K562 (cell line): ENCODE measurements at regions not wholly inside any gene's neighbourhood (a gene's known extent, or its start where the extent isn't known, plus 50 kb on each side); places are given as distances from the start of the nearest gene placed in this dataset.

Source experiments
- ATAC-seq: fragments of 200-7000 bp; cut with Tn5 transposase; 3 replicates; pipeline ENCODE4 v1.9.1; 2020; ENCODE audit warnings: moderate library complexity
- BruUV-seq: library from RNA; stranded (reverse); fragments of 400-500 nt; replicated peaks from 2 replicates; lab custom pipeline; 2021; lab: Mats Ljungman, UMichigan
- CTCF ChIA-PET: fragments of 300-600 bp; formaldehyde crosslinking; extraction: SDS; loops from one replicate; lab custom pipeline; 2021; ENCODE audit warnings: low intra/inter-chr PET ratio; lab: Yijun Ruan, JAX
- POLR2A ChIA-PET: fragments of 300-600, 350-650 bp; sonication (Branson Sonifier 250); formaldehyde crosslinking; extraction: SDS; loops from one replicate; lab custom pipeline; 2021; ENCODE audit warnings: antibody characterized with exemption, inconsistent platforms; lab: Yijun Ruan, JAX
- DNase-seq, 4 experiments: peaks; one replicate each; pipeline versions ENCODE4 v3.0.0 to v3.0.0-alpha.2; 2011 to 2018; ENCODE audit warnings: low spot score in 3 of 4, mixed read lengths in 3 of 4; ENCODE audit errors: extremely low read depth in 1 of 4
- FAIRE-seq: peaks from 2 replicates; lab custom pipeline; 2011; peaks lifted over from hg19 to GRCh38; lab: Jason Lieb, UNC
- H2AFZ ChIP-seq: 2 replicates; pipeline ENCODE4 v1.6.0; 2011; ENCODE audit warnings: low read depth, low read length, control low read depth, inconsistent platforms
- H3K27ac ChIP-seq: fragments of 200-600 bp; 3 replicates; pipeline ENCODE4 v1.8.0; 2011; ENCODE audit warnings: low read depth, mild to moderate bottlenecking, control low read depth, inconsistent platforms, low read length, moderate library complexity, mixed read lengths; ENCODE audit errors: extremely low read depth
- H3K27me3 ChIP-seq, 2 experiments: fragments of 300-600 bp in 1 of 2; 2 replicates in 1 of 2; 3 replicates in 1 of 2; pipeline versions ENCODE4 v1.6.0 to v1.8.0; 2011; ENCODE audit warnings: inconsistent platforms in 2 of 2, low read length in 2 of 2, mild to moderate bottlenecking in 1 of 2, mixed read lengths in 1 of 2, moderate library complexity in 1 of 2; ENCODE audit not compliant: control insufficient read depth in 2 of 2, insufficient read depth in 2 of 2
- H3K36me3 ChIP-seq: fragments of 300-600 bp; 3 replicates; pipeline ENCODE4 v1.8.0; 2011; ENCODE audit warnings: mild to moderate bottlenecking, low read length, inconsistent platforms; ENCODE audit not compliant: control insufficient read depth, insufficient read depth
- H3K4me1 ChIP-seq, 2 experiments: fragments of 200-600 bp in 1 of 2; replicated peaks in 1 of 2; 2 replicates in 1 of 2; 3 replicates in 1 of 2; pipeline versions ENCODE4 v1.5.1 to v1.8.0; 2011; ENCODE audit warnings: inconsistent platforms in 2 of 2, low read length in 2 of 2, mild to moderate bottlenecking in 1 of 2, mixed read lengths in 1 of 2, moderate library complexity in 1 of 2; ENCODE audit not compliant: control insufficient read depth in 2 of 2, insufficient read depth in 2 of 2
- H3K4me2 ChIP-seq: 2 replicates; pipeline ENCODE4 v1.6.1; 2011; ENCODE audit warnings: low read length, control low read depth, inconsistent platforms, mixed read lengths; ENCODE audit not compliant: insufficient read depth
- H3K4me3 ChIP-seq: fragments of 200-600 bp; sonication (generic), shearing (Covaris generic); 2 replicates; pipeline ENCODE4 v1.5.1; 2016; ENCODE audit warnings: control low read depth, inconsistent platforms
- H3K79me2 ChIP-seq: fragments of 200-600 bp; 3 replicates; pipeline ENCODE4 v1.8.0; 2011; ENCODE audit warnings: low read length, inconsistent platforms; ENCODE audit not compliant: control insufficient read depth, insufficient read depth
- H3K9ac ChIP-seq, 2 experiments: 2 replicates each; pipeline versions ENCODE4 v1.6.0 to v1.6.1; 2011; ENCODE audit warnings: low read depth in 2 of 2, low read length in 2 of 2, control low read depth in 1 of 2, inconsistent platforms in 1 of 2, mild to moderate bottlenecking in 1 of 2, mixed read lengths in 1 of 2; ENCODE audit not compliant: insufficient read depth in 1 of 2
- H3K9me1 ChIP-seq: one replicate; pipeline ENCODE4 v1.6.0; 2011; ENCODE audit warnings: inconsistent platforms, mild to moderate bottlenecking, low read length, moderate library complexity; ENCODE audit not compliant: control insufficient read depth, insufficient read depth
- H3K9me3 ChIP-seq: replicated peaks from 2 replicates; pipeline ENCODE4 v1.5.1; 2011; ENCODE audit warnings: low read depth, low read length, inconsistent platforms; ENCODE audit not compliant: control insufficient read depth, insufficient read depth
- H4K20me1 ChIP-seq: replicated peaks from 2 replicates; pipeline ENCODE4 v1.6.1; 2011; ENCODE audit warnings: low read length, inconsistent platforms, mixed read lengths; ENCODE audit not compliant: control insufficient read depth, insufficient read depth
- BACH1 ChIP-seq: fragments of 200-800 bp; sonication (Bioruptor generic); IDR thresholded peaks from 2 replicates; pipeline ENCODE4 v1.6.1; 2016; ENCODE audit warnings: missing genetic modification characterization, missing compliant biosample characterization
- HCFC1 ChIP-seq: IDR thresholded peaks from 2 replicates; pipeline ENCODE4 v1.6.1; 2012; ENCODE audit warnings: low read depth, low read length, improper control_type of control experiment
- HNRNPK ChIP-seq: fragments of 200-400 bp; formaldehyde crosslinking; IDR thresholded peaks from one replicate; pipeline ENCODE4 v1.6.1; 2018; ENCODE audit warnings: mild to moderate bottlenecking, low read depth, low read length; ENCODE audit not compliant: poor library complexity, severe bottlenecking
- IRF2 ChIP-seq: sonication (generic); formaldehyde crosslinking; IDR thresholded peaks from 2 replicates; pipeline ENCODE4 v1.8.1; 2022; ENCODE audit warnings: mild to moderate bottlenecking, missing genetic modification reagents
- PCBP2 ChIP-seq: fragments of 200-400 bp; formaldehyde crosslinking; IDR thresholded peaks from 2 replicates; pipeline ENCODE4 v1.6.1; 2018; ENCODE audit warnings: low read length, low read depth, mild to moderate bottlenecking, moderate library complexity; ENCODE audit not compliant: poor library complexity, severe bottlenecking
- PHF20 ChIP-seq: fragments of 450-650 bp; IDR thresholded peaks from 2 replicates; pipeline ENCODE4 v1.6.1; 2018; ENCODE audit not compliant: partially characterized antibody
- WGBS: fragments of 100-300 bp; shearing (Covaris generic); methylation state at CpG from one replicate; pipeline ENCODE4 v1.1.6; 2016; ENCODE audit warnings: low coverage, mixed read lengths; ENCODE audit not compliant: insufficient coverage; ENCODE audit errors: missing lambda C conversion rate; 5-methylcytosine and 5-hydroxymethylcytosine counted together
- in situ Hi-C: fragments of 300-500 bp; cut with MboI; formaldehyde crosslinking; loops from 4 replicates; pipeline ENCODE4 v1.15.0; 2018; ENCODE audit warnings: inconsistent platforms, mixed read lengths
- intact Hi-C: fragments of 100-400 bp; cut with micrococcal nuclease; formaldehyde crosslinking; loops from 2 replicates; pipeline ENCODE4 v1.14.2; 2022
- TF ChIP-seq, protein P1 (sequence below): fragments of 250-450 bp; sonication (Bioruptor Pico); IDR thresholded peaks from 2 replicates; pipeline ENCODE4 v1.8.0; 2021; ENCODE audit warnings: moderate library complexity, mild to moderate bottlenecking, inconsistent platforms

DNA sequence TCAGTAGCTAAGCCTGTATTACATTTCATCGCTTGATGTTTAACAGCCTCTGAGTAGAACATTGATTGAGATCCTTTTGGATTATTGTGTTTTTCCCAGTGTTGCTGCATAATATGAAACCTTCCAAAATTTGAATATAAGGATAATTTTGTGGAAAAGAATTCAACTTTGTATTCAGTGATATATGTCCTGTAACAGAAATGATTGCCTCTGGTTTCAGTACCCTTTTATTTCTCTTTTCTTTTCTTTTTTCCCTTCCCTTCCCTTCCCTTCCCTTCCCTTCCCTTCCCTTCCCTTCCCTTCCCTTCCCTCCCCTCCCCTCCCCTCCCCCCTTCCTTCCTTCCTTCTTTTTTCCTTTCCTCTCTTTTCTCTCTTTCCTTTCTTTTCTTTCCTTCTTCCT is 74.6 kb downstream of the UTRN start:
- POLR2A ChIA-PET: no interaction called here
- Histone ChIP-seq H2AFZ (no peak overlapping the region), H3K9me3 (no peaks in the 10 kb centered on the region), H3K4me1 (no peaks in the 10 kb centered on the region), H3K27ac (no peak overlapping the region), H3K9me1 (no peaks in the 10 kb centered on the region), H3K4me2 (no peak overlapping the region), H3K4me3 (no peak overlapping the region), H4K20me1 (no peaks in the 10 kb centered on the region), H3K27me3 (peaks cover 0 to 3% of the 10 kb centered on the region in 2 experiments; a peak in 1 of 5 replicates), H3K9ac (no peak overlapping the region), H3K36me3 (no peaks in the 10 kb centered on the region), H3K79me2 (no peaks in the 10 kb centered on the region)
- BruUV-seq: no TSS peak
- CTCF ChIA-PET: no interaction called here
- 0% methylated on average over 1 of the region's 1 CpG for WGBS
- intact Hi-C loops (no loop called here), in situ Hi-C loops (no loop called here)
- ATAC-seq: no peak
- DNase-seq: no peak
- FAIRE-seq: no peak
- TF ChIP-seq HCFC1: no peak
- no peak for TF ChIP-seq IRF2 (CRISPR knock-in tag)
- TF ChIP-seq BACH1 (tag): no peak
- TF ChIP-seq PCBP2: peak; percentile 35
- TF ChIP-seq, protein P1, sequence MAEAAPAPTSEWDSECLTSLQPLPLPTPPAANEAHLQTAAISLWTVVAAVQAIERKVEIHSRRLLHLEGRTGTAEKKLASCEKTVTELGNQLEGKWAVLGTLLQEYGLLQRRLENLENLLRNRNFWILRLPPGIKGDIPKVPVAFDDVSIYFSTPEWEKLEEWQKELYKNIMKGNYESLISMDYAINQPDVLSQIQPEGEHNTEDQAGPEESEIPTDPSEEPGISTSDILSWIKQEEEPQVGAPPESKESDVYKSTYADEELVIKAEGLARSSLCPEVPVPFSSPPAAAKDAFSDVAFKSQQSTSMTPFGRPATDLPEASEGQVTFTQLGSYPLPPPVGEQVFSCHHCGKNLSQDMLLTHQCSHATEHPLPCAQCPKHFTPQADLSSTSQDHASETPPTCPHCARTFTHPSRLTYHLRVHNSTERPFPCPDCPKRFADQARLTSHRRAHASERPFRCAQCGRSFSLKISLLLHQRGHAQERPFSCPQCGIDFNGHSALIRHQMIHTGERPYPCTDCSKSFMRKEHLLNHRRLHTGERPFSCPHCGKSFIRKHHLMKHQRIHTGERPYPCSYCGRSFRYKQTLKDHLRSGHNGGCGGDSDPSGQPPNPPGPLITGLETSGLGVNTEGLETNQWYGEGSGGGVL (CRISPR knock-in tag): no peak
- TF ChIP-seq PHF20: no peak
- TF ChIP-seq HNRNPK: peak; percentile 42
